ENCODE measurements at regions not wholly inside any gene's neighbourhood (a gene's known extent, or its start where the extent isn't known, plus 50 kb on each side); places are given as distances from the start of the nearest gene placed in this dataset.

DNA sequence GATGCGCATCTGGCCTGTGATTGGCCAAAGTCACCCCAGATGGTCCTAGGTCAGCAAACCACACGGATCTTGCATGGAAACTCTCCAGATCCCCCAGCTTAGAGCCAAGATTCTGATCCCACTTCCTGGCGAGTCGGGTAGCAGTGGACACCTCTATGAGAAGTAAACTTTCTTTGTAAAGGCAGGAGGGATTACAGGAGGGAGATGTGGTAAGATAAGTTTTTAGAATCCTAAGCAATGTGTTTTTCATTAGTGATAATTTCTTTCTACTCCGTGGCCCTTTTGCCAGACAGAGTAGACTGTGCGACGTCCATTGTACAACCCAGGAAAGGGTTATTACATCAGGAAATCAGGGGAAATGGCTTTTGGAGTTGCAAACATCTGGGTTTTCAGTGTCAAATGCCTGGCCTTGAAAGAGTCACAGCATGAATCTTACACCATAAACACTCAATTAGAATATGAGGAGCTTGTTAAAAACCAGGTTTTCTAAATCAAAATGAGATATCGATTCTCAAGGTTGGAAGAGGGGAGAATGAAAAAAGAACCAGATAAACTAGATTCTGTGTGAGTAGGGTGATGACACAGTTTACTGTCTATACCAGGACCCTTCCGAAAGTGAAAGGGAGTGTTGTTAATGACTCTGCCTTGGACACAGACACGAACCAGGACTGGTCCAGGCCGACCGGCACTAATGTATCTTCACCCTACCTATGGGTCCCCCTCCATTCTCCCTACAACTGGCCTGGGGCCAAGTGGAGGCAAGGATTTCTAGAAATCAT, 61.9 kb upstream of the WAC start:
- Histone ChIP-seq H2BK5ac (ENCODE audit: low read depth, low read length) (no peak overlapping the region), H2AFZ (ENCODE audit: low read length) (no peak overlapping the region; the same call in 1 of the 2 replicates), H3K9ac (replicated peaks in 1 of 4; ENCODE audit: extremely low read depth in 1 of 4, low read depth in 3 of 4, low read length in 3 of 4) (no peak overlapping the region), H3K4me3 (ENCODE audit: extremely low read depth in 1 of 4, insufficient read depth in 2 of 4, low read depth in 3 of 4, low read length in 4 of 4) (no peak overlapping the region), H2AK5ac (ENCODE audit: low read depth, low read length) (no peak overlapping the region), H3K4ac (replicated peaks; ENCODE audit: insufficient read length, low read depth, low read length) (no peak overlapping the region), H2BK120ac (replicated peaks; ENCODE audit: low read depth, low read length) (peak overlapping the region; percentile 66), H3K23me2 (ENCODE audit: low read depth, low read length) (no peaks in the 10 kb centered on the region), H4K8ac (ENCODE audit: extremely low read depth, insufficient read depth, low read length) (no peak overlapping the region), H3K27ac (ENCODE audit: low read depth, low read length) (no peak overlapping the region), H2BK15ac (ENCODE audit: low read length) (no peak overlapping the region), H4K91ac (replicated peaks; ENCODE audit: insufficient read length, low read length) (no peak overlapping the region), H4K20me1 (replicated peaks in 1 of 2; ENCODE audit: control insufficient read depth in 1 of 2, insufficient read depth in 2 of 2, low read length in 2 of 2) (no peaks in the 10 kb centered on the region), H3K14ac (ENCODE audit: insufficient read length) (no peak overlapping the region), H2BK12ac (ENCODE audit: low read depth, low read length) (0 out of 2 replicates have a peak overlapping the region, but pooled peaks have one; percentile 20), H3K36me3 (ENCODE audit: control insufficient read depth in 2 of 4, insufficient read depth in 4 of 4, low read length in 3 of 4) (no peaks in the 10 kb centered on the region), H3K79me2 (ENCODE audit: control insufficient read depth in 1 of 2, insufficient read depth in 2 of 2, low read length in 2 of 2) (no peaks in the 10 kb centered on the region), H3K18ac (ENCODE audit: extremely low read depth, low read length) (no peak overlapping the region), H3K27me3 (replicated peaks in 1 of 4; ENCODE audit: control insufficient read depth in 3 of 4, extremely low read depth in 1 of 4, insufficient read depth in 3 of 4, low read length in 3 of 4) (peaks cover 0 to 2% (median 0%) of the 10 kb centered on the region in 4 experiments; a peak in 1 of 7 replicates), H2BK20ac (ENCODE audit: low read length) (peak overlapping the region; percentile 49; the same call in 1 of the 2 replicates), H3K23ac (ENCODE audit: insufficient read length) (no peak overlapping the region), H3K9me3 (ENCODE audit: insufficient read depth in 2 of 2, low read depth in 1 of 2, low read length in 1 of 2) (no peaks in the 10 kb centered on the region; a peak in 1 of 4 replicates), H3K4me1 (replicated peaks in 1 of 4; ENCODE audit: control insufficient read depth in 3 of 4, insufficient read depth in 4 of 4, low read length in 3 of 4) (peaks cover 2 to 9% (median 7%) of the 10 kb centered on the region in 4 experiments; a peak in 6 of 7 replicates), H3K56ac (replicated peaks; ENCODE audit: insufficient read length, low read depth, low read length) (no peak overlapping the region), H3K79me1 (ENCODE audit: low read depth, low read length) (no peaks in the 10 kb centered on the region), H4K5ac (ENCODE audit: insufficient read length, low read depth, low read length) (no peak overlapping the region), H3K4me2 (ENCODE audit: insufficient read depth in 1 of 2, low read depth in 2 of 2, low read length in 2 of 2) (peak overlapping the region in 1 of 2 experiments; percentile 32; a peak in 2 of 4 replicates)
- ChIA-PET CTCF (ENCODE audit: partially characterized antibody) (interaction anchor here (1.2 kb wide), 1 partner anchor 40 kb away, joined by 3 read pairs; no protein-coding TSS in a partner anchor), POLR2A (ENCODE audit: partially characterized antibody) (interaction anchor here (0.6 to 1.3 kb wide), 3 partner anchors 11 to 88 kb away, joined by 3 read pairs; no protein-coding TSS in a partner anchor)
- WGBS, 2 experiments (ENCODE audit: extremely low coverage in 1 of 2, insufficient coverage in 1 of 2, insufficient read length in 1 of 2, insufficient replicate concordance in 2 of 2, low coverage in 1 of 2, low lambda C conversion rate in 2 of 2, missing lambda C conversion rate in 1 of 2) = 75% methylated on average over 12 of the region's 12 CpGs; no CpG with 5 or more reads in 1 of the 2 experiments
- FAIRE-seq = no peak
- peak in 1 of 2 experiments; percentile 40 for DNase-seq (ENCODE audit: low read depth in 1 of 2, low spot score in 2 of 2)
- TF ChIP-seq, protein P1, sequence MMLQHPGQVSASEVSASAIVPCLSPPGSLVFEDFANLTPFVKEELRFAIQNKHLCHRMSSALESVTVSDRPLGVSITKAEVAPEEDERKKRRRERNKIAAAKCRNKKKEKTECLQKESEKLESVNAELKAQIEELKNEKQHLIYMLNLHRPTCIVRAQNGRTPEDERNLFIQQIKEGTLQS (IDR thresholded peaks at IDR 0.05; ENCODE audit: insufficient read depth, low read depth, low read length) = no peak

Measured in H1 (cell line).